ENCODE measurements at regions not wholly inside any gene's neighbourhood (a gene's known extent, or its start where the extent isn't known, plus 50 kb on each side); places are given as distances from the start of the nearest gene placed in this dataset.

DNA sequence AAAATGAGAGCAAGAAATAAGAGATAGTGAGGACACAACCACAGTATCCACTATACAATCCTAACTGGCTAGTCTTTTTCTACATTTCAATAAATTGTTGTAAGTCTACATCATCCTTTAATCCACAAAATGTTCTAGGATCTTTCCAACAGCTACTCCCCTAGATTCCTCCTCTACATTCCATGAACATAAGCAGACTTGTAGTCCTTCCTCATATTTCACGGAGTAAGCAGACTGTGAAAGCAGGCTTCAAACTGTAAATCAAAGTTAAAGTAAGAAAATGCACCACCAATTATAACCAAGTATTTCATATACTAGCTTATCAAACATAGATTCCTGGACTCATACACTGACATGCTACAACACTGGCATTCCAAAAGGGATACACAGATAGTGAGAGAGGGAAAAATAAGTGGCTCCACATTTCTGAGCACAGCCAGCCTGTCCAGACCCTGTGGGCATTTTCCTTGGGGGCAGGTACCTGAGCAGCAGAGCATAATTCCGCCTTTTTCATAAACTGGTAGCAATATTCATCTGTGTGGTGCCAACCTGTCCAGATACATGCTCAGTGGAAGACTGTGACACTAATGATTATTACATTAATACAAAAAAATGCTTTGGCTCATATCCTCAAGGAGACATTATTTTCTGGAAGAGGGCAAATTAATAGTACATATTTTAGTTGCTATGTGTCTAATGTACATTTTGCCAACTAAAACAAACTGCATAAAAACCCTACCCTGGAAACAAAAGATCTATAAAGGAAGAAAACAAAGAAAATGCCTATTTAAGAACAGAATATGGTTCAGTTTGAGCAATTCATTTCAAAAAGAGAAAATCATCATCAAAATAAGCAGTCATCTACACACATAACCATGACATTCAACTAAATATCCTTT is 113.3 kb upstream of the FSCB start:
- peak in 3 of 5 donors; percentile 30 to 65 (median 64) for DNase-seq
- H3K9me3 ChIP-seq (ENCODE audit: control insufficient read depth in 2 of 3, insufficient read depth in 1 of 3, low read length in 3 of 3): no peaks in the 10 kb centered on the region
- no peak for FAIRE-seq
- TF ChIP-seq, protein P1, sequence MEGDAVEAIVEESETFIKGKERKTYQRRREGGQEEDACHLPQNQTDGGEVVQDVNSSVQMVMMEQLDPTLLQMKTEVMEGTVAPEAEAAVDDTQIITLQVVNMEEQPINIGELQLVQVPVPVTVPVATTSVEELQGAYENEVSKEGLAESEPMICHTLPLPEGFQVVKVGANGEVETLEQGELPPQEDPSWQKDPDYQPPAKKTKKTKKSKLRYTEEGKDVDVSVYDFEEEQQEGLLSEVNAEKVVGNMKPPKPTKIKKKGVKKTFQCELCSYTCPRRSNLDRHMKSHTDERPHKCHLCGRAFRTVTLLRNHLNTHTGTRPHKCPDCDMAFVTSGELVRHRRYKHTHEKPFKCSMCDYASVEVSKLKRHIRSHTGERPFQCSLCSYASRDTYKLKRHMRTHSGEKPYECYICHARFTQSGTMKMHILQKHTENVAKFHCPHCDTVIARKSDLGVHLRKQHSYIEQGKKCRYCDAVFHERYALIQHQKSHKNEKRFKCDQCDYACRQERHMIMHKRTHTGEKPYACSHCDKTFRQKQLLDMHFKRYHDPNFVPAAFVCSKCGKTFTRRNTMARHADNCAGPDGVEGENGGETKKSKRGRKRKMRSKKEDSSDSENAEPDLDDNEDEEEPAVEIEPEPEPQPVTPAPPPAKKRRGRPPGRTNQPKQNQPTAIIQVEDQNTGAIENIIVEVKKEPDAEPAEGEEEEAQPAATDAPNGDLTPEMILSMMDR (IDR thresholded peaks at IDR 0.05; ENCODE audit: borderline replicate concordance, extremely low read depth, insufficient read depth): no peak
- no peaks in the 10 kb centered on the region for H3K27me3 ChIP-seq (ENCODE audit: control insufficient read depth, insufficient read depth, low read length)
- H3K4me3 ChIP-seq (ENCODE audit: low read length in 3 of 3): no peak overlapping the region
- H3K27ac ChIP-seq (ENCODE audit: low read depth in 2 of 2, low read length in 2 of 2): no peak overlapping the region
- no peak overlapping the region for H3K9ac ChIP-seq (ENCODE audit: low read length in 3 of 3)
- H3K4me1 ChIP-seq (ENCODE audit: control insufficient read depth in 2 of 3, insufficient read depth in 2 of 3, low read depth in 1 of 3, low read length in 3 of 3): no peaks in the 10 kb centered on the region
- H3K36me3 ChIP-seq (ENCODE audit: control insufficient read depth in 2 of 3, insufficient read depth in 3 of 3, low read length in 3 of 3): no peaks in the 10 kb centered on the region
- intact Hi-C loops (cut with DNase I): no loop called here

DNA sequence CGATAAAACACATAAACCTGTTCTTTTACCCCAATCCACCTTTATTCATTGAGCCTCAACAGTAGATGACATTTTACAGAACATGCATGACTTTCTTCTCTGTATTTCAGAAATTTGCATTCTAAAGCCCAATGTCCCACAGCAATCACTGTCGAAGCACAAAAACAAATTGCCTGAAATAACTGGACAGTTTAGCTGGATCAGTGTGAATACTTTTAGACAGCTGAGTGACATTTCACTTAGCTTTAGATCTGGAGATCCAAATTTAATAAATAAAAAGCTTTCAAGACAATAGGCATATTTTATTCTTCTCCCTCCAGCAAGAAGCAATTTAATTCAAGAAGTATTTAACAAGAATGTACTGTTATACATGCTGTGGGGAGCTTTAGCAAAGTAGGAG is 109.1 kb upstream of the FSCB start:
- no peak overlapping the region for H3K9ac ChIP-seq (ENCODE audit: low read length in 3 of 3)
- DNase-seq (no peak), FAIRE-seq (no peak)
- H3K4me1 ChIP-seq (ENCODE audit: control insufficient read depth in 2 of 3, insufficient read depth in 2 of 3, low read depth in 1 of 3, low read length in 3 of 3): no peaks in the 10 kb centered on the region
- no peaks in the 10 kb centered on the region for H3K9me3 ChIP-seq (ENCODE audit: control insufficient read depth in 2 of 3, insufficient read depth in 1 of 3, low read length in 3 of 3)
- no peaks in the 10 kb centered on the region for H3K27me3 ChIP-seq (ENCODE audit: control insufficient read depth, insufficient read depth, low read length)
- intact Hi-C loops (cut with DNase I): no loop called here
- H3K27ac ChIP-seq (ENCODE audit: low read depth in 2 of 2, low read length in 2 of 2): no peak overlapping the region
- no peaks in the 10 kb centered on the region for H3K36me3 ChIP-seq (ENCODE audit: control insufficient read depth in 2 of 3, insufficient read depth in 3 of 3, low read length in 3 of 3)
- H3K4me3 ChIP-seq (ENCODE audit: low read length in 3 of 3): no peak overlapping the region
- TF ChIP-seq, protein P1 (IDR thresholded peaks at IDR 0.05; ENCODE audit: borderline replicate concordance, extremely low read depth, insufficient read depth): no peak

DNA sequence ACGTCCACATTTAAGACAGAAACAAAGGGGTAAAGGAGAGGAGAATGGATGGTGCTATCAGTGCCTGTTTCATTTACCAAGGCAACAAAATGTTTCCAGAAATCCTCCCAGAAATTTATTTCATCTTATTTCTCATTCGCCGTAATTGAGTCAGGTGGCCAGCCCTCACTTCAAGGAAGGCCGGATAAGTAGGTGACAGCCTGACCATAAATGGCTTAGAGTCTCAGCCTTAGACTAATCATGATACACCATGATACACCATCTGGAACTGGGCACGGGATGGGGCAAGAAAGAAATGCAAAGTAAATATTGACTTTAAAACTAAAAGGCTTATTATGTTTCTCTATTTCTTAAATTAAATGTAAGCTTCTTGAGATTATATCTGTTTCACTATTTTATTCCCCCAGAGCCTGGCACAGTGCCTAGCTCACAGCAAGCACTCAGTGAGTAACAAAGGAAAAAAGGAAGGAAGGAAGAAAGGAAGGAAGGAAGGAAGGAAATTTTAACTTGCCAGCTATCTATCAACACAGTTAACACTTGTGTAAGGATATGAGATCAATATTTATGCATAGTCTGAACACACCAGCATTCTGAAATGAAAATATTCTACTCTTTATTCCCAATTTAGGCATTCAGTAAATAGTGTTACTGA is 106.1 kb upstream of the FSCB start:
- TF ChIP-seq, protein P1 (IDR thresholded peaks at IDR 0.05; ENCODE audit: borderline replicate concordance, extremely low read depth, insufficient read depth): no peak
- no peak overlapping the region for H3K9ac ChIP-seq (ENCODE audit: low read length in 3 of 3)
- H3K36me3 ChIP-seq (ENCODE audit: control insufficient read depth in 2 of 3, insufficient read depth in 3 of 3, low read length in 3 of 3): no peaks in the 10 kb centered on the region
- intact Hi-C loops (cut with DNase I): no loop called here
- H3K9me3 ChIP-seq (ENCODE audit: control insufficient read depth in 2 of 3, insufficient read depth in 1 of 3, low read length in 3 of 3): no peaks in the 10 kb centered on the region
- no peaks in the 10 kb centered on the region for H3K4me1 ChIP-seq (ENCODE audit: control insufficient read depth in 2 of 3, insufficient read depth in 2 of 3, low read depth in 1 of 3, low read length in 3 of 3)
- FAIRE-seq (no peak), DNase-seq (no peak)
- H3K27me3 ChIP-seq (ENCODE audit: control insufficient read depth, insufficient read depth, low read length): no peaks in the 10 kb centered on the region
- no peak overlapping the region for H3K4me3 ChIP-seq (ENCODE audit: low read length in 3 of 3)
- H3K27ac ChIP-seq (ENCODE audit: low read depth in 2 of 2, low read length in 2 of 2): no peak overlapping the region
